Femur (tissue), 1 donor: ENCODE measurements at regions not wholly inside any gene's neighbourhood (a gene's known extent, or its start where the extent isn't known, plus 50 kb on each side); places are given as distances from the start of the nearest gene placed in this dataset.
A peak's percentile ranks its signal among the peaks of the same experiment; 100 is the strongest.
"Not testable (repeated sequence)": the region's sequence is repeated elsewhere in the genome, so short reads cannot be mapped to it uniquely, and the experiment has no call there.

Experiments used
- DNase-seq: peaks from one replicate; pipeline ENCODE4 v3.0.0-alpha.2; 2017

DNA sequence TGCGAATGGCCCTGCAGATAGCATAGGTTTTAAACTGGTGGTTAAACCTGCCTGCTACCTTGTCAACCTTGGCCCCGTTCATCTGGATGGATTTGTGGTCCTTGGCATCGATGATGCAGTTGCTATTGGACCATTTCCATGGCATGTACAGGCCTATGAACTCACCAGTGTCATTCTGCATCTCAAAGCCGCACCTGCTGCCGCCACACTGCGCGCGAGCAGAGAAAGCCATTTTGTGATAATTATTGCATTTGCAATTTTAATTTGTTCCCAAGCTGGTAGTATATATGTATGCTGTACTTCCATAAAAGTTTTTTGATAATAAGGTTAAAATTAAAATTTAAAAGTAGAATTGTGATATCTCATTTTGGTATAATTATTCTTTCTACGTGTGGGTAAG, 94.8 kb upstream of the UXS1 start:
- DNase-seq = no peak

DNA sequence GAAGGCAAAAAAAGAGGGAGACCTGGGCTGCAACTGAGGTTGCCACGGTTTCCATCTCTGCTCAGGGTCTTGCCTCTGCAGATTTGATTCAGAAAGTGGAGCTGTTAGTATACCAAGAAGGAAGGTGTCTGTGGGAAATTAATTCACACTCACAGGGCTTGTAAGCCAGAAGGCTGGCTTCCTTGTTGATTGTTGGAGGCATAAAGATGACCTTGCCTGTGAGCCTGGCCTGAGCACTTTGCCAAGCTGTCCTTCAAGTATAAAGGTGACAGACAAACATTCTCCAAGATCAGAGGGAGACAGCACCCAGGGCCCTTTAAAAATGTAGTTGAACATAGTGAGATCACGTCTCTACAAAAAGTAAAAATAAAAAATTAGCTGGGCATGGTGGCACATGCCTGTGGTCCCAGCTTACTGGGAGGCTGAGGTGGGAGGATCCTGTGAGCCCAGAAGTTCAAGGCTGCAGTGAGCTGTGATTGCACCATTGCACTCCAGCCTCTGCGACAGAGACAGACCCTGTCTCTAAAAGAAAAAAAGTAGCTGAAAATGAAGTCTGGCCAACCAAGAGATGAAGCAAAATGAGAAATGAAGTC, 91.2 kb upstream of the UXS1 start:
- no peak for DNase-seq

DNA sequence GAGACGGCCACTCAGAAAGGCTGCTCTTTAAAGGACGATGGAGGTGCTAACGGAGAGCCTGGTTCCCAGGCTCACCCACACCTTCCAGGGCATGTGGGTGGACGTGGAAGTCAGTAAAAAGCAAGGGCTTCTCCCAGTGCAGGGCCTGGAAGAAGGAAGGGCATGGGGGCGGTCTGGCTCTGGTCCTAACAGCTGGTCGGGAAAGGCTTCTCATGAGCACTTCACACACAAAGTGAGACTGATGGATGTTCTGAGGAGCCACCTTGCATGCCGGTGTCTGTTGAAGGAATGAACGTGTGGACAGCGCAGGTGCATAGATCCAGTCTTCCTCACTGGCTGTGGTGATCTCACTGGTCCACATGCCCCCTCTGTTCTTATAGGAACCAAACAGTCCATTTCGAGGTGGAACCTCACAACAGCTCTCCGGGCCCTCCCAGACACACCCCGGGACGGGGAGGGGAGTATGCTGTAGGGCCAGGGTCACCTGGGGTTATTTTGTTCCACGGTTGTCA, 90.6 kb upstream of the UXS1 start:
- DNase-seq = no peak

DNA sequence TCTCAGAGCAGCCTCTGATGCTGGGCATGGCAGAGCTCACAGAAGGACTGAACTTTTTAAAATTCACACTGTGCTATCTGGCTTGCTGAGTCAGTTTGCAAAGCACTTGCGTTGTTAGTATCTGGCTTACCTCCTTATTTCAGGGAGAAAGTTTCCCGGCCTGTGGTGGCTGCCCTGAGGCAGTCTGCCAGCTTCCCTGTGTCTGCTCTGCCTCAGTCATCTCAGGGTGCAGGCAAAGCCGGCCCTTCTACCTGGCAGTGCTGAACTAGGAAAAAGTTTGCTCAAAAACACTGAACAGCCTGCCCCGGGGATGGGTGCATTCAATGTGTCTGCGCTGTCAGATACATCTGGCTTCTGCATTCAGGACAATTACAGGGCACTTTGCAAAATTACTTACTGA, 90.2 kb upstream of the UXS1 start:
- DNase-seq = no peak

DNA sequence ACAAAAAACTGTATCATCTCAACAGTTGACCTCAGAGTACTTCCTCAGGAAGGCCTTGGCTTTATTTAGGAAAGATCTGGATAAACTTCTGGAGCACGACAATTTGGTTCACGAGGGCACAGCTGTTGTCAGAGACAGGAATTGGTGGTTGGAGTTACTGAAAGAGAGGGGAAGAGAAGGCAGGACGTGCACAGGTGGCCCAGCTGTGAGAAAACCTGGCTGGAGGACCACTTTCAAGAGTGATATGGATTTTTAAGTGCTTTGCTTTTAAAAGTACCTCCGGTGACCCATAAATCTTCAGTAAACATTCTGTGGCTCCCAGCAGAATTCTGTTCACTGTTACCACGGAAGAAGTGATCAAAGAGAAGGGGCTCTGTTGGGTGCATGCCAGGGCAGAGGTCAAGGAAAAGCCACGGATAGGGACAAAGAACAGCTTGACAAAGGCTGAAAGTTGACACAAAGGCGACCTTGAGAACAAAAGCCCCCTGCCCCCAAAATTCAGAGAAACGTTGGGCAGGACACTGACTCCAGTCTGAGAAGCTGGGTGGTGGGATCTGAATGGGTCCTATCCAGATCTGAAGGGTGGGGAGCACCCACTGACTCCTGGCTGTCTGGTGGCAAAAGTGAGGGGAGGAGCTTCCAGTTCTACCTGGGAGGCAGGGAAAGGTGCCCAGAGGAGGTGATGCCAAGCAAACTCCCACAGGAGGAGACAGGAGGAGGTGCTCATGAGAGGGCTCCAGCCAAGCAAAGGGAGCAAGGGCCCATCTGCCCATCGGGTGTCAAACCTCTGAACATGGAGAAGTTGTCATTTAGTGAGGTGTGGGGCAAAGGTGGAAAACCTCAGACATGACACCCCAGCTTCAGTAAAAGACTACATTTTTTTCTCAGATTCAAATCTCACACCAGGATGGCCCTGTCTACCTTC, 89.4 kb upstream of the UXS1 start:
- not testable (repeated sequence) for DNase-seq

DNA sequence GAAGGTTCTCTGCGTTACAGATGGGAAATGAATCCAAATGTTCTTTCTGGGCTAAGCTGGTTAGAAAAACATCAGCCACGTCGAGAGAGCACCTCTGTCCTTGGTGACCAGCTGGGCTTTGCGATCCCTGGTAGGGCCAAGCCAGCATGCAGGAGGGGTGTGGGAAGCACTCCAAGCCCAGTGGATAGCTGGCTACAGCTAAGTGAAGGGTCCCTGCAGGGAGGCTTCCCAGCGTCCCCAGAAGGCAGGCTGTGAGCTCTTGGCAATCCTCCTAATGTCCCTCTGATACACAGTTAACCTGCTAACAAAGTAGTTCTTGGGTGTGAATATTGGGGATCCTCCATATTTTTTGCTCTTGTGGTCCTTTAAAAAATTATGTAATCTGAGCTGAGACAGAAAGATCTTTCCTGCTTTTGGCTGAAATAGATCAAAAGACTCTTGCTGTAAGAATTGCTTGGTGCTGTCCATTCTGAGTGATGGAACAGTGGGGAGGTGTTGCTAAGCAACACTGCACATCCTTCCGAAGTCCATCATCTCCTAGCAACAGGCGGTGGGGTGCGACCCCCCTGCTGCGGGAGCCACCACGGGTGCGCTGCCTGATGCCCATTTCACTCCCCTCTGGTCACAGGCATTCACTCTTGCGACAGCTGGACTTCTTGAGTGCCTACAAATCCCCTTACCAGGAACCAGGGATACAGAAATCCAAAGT, 88.5 kb upstream of the UXS1 start:
- no peak for DNase-seq

DNA sequence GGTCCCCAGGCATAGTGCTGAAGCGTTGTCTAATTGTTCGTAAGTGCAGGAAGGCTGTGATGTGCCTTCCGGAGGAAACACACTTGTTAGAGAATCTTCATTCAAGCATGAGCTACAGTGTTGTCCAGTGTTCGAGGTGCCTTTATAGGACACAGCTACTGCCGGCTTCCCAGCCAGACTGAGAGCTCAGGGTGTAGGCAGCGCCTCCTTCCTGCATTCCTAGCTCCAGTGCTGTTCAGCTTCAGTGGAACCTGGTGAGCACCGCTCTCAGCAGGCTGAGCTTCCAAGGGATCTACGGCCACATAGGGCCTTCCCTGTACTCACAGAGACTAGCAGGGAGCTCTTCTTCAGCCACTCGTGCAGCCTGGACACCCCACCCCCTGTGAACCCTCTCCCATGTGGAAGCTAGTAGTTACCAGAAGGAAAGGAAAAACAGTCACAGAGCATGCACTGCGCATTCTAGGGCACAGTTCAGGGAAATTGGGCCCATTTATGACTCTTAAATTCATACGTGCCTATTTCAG, 87.9 kb upstream of the UXS1 start:
- DNase-seq = not testable (repeated sequence)

DNA sequence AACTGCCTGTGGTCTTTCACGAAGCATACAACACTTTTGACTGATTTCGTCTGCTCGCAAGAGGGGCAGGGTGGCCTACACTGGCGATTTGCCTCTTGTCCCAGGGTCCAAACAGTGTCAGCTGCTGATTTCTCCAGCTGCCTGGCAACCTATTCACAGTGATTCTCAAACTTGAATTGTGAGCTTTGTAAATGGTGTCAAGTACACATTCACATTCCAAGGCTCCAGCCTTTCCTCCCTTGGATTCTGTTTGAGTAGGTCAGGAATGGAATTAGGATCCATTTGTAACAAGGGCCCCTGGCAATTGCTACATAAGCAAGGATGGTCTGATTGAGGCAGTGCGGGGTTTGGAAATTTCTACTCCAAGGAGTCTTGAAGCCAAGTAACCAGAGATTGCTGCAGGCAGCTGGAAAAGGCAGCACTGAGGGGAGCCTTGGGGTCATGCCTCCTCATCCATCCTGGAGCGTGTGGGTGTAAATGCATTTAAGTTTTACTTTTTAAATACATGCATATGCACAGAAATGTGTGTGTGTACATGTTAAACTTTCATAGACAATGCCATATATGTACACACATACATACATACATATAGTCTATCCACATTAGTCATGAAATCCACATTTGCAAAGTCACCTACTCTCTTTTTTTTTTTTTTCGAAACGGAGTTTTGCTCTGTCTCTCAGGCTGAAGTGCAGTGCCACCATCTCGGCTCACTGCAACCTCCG, 86.8 kb upstream of the UXS1 start:
- DNase-seq = no peak

DNA sequence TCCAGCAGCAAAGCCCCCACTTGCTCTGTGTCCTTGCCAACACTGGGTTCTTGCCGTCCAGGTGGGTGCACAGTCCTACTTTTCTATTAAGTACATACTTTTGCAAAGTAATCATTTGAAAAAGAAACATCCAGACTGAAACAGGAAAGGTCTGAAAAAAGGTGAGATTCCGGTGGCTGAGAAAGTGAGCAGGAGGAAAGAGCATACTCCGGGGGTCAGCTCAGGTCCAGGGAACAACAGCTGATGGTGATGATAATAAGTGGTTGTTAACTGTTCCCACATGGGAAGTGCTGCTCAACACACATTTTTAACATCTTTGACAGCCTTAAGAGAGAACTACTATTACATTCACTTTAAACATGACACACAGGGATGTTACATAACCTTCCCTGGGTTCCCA, 86.1 kb upstream of the UXS1 start:
- DNase-seq = no peak

DNA sequence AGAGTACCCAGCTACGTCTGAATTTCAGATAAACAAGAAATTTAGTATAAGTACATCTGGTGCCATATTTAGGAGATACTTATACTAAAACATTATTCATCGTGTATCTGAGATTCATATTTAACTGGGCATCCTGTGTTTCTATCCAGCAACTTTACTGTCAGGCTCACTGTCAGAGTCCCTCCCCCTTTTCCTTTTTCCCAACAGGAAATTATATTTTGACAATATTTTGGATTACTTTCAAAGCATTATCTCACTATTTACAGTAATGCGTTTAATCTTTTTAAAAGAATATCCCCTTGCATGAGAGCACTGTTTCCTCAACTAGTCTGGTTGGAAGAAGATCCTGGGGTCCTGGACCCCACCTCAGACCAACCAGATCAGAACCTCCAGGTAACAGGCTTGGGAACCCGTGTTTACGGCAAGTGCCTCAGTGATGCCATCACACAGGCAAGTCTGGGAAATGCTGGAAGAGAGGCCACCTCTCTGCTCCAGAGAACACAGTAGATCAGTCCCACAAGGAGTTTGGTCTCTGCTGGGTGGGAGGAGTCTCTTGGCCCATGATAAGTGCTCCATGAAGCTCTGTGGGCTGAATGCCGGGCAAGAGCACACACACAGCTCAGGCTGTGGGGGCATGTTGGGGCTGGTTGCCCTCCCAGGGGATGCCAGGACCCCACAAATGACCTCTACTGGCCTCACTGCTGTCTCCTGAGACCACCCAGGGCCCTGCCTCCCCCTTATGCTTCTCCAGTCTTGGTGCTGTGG, 84.2 kb upstream of the UXS1 start:
- DNase-seq = no peak

DNA sequence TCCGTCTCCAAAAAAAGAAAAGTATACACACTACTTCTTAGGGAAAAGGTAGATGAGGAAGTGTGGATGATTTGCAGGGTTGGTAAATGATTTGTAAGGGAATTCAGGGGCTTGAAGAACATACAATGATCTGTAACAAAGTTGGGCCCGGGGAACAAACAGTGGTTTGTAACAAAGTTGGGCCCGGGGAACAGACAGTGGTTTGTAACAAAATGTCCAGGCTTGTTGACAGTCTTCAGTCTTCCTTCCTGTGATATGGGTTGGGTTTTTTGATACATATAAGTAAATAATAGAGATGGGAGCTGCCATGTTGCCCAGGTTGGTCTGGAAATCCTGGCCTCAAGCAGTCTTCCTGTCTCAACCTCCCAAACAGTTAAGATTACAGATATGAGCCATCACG, 83.3 kb upstream of the UXS1 start:
- DNase-seq = no peak

DNA sequence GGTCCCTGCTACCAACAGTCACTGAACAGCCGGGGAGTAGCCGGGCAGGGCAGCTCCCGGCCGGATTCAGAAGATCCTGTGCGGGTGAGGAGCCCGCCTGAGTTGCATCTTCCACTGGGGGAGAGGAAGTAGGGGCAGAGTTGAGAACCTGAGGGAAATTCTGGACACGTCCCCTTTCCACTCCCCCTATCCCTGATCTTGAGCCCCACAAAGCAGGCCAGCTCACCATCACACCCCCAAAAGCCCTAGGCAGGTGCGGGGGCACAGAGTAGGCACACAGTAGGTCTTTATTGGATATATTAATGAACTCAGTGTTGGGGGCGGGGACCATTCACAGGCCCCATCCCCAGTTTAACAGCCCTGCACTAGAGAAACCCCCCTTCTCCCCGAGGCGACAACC, 81.9 kb upstream of the UXS1 start:
- no peak for DNase-seq

DNA sequence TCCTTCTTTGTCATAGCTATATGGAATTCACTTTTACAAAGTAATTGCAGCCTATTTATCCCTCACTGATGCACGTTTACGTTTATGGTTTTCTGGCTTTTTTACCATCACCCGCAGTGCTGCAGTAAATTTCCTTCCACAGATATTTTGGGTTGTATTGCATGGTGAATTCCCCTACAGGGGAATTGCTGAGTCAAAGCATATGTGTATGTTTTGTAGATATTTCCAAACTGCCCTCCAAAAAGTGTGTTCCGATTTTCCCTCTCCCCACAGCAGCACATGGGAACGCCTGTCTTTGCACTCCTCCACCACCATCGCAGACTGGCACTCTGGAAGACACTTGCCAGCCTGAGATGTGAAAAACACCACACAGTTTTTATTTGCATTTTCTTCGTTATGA, 80.6 kb upstream of the UXS1 start:
- no peak for DNase-seq

DNA sequence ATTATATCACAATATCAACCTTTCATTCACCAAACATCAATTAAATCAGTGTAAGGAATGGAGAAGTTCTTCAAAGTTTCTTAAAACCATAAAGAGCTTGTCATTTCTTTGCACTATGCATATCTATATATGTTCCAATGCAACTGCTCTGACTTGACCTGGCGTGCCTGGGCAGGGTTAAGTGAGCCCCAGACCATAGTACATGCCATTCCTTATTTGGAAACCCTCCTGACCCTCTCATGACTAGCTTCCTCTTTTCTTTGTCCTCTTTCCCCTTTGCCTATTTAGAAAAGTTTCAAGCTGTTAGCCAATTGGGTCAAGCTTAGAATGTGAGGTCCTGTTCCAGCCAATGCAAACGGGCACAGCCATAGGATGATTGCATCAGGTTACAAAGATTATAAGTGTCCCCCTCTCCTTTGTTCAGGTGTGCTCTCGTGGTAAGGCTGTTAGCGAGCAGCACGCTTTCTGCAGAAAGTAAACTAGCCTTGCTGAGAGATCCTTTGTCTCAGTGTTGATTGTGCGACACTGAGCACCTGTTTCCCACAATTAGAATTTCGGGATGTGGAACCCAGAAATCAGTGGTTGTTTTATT, 78.2 kb upstream of the UXS1 start:
- DNase-seq = no peak

DNA sequence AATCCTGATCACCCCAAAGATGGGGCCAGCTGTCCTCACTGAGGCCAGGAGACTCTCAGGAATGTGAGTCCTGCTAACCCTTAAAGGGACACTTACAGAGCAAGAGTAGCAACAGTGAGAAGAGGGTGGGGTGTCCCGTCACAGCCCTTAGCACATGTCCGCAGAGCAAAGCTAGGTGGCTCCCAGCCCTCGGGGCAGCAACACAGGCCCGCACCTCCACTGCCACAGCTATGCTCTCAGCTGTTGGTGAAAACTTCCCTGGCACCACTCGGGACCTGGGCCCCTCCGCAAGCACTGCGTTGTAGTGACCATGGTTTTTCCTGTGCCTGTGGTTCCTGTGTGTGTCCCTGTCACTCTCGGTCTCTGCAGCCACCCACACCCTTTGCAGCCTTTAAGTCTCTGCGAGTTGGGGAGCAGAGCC, 76.4 kb upstream of the UXS1 start:
- no peak for DNase-seq

DNA sequence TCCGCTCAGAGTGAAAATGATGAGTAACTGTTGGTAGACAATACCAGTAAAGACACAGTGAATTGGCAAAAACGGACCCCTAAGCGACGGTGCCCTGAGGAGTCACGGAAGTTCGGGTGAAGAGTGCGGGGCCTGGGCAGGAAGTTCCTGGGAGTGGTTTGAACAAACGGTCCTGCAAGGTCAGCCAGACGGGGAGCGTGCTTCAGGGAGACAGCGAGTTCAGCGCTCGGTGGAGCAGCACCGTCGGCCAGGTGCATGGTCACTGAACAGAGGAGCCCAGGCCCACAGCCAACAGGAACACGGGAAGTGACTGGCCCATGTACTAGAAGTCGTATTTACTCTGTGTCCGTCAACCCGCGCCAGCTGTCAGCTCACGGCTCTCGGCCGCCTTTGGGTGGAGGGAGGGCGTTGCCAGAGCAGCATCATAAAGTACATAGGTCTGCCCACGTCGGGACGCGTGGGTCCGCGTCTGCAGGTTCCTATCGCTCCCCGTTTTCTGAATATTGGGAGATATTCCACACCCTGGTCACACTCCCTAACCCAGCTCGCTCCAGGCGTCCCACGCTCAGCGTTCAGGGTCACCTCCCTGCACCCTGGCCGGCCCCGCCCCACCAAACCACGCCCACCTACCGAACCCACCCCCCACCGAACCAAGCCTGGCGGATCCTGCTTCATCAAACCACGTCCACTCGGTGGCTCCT, 75.6 kb upstream of the UXS1 start:
- DNase-seq = peak; percentile 45

DNA sequence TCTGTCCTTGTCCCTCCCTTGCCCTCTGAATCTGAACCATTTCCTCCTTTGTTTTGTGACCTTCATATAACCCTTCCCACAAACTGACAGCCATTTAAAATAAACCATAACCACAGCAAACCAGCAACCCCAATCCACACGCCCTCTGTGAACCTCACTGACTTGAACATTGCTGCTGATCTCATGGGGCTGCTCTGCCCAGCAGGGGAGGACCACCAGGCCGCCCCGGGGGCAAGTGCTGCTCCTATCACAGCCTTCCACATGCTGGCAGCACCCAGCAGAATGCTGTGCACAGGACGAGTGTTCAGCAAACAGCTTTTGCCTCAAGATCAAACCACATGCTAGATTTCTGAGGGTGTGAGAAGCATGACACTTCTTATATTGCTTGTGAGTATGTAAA, 73.9 kb upstream of the UXS1 start:
- no peak for DNase-seq

DNA sequence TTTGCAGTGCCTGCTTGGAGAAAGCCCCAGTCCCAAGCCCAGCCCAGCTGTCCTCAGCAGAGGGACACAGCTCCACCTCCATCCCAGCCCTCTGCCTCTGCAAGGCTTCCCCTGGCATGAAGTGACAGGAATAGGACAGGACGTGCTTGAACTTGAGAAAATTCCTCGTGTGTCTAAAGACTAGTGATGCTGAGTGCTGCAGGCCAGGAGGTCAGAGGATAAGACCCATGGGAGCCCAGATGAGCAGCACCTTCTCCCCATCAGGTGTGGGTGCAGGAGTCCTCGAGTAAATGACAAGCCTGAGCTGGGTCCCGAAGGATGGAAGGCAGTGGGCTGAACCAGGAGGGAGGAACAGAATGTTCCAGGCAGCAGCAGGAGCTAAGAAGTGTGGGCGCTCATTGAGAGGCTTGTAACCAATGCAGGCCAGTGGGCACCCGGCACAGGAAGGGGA, 67.8 kb upstream of the UXS1 start:
- no peak for DNase-seq

DNA sequence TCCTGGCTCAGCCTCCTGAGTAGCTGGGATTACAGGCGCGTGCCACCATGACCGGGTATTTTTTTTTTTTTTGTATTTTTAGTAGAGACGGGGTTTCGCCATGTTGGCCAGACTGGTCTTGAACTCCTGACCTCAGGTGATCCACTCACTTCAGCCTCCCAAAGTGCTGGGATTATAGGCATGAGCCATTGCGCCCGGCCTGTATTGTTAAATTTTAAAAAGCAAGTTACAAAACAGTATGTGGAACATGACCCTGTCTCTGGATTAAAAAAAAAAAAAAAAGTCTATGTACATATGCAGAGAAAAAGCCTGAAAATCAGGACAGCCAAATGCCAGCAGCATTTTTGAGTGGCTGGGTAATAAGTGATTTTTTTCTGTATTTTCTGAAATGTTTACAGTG, 64.8 kb upstream of the UXS1 start:
- DNase-seq = not testable (repeated sequence)

DNA sequence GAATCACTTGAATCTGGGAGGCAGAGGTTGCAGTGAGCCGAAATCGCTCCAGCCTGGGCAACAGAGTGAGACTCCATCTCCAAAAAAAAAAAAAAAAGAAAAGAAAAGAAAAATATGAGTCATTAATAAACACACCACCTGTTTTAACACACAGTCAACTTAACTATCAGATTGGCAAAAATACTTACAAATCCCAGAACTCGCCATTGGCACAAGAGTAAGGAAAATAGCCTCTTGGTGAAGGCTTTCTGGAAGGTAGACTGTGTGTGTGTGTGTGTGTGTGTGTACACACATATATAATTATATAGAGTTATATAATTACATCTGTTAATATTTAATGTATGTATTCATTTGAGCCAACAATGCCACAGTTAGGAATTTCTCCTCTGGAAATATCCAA, 63.7 kb upstream of the UXS1 start:
- no peak for DNase-seq

DNA sequence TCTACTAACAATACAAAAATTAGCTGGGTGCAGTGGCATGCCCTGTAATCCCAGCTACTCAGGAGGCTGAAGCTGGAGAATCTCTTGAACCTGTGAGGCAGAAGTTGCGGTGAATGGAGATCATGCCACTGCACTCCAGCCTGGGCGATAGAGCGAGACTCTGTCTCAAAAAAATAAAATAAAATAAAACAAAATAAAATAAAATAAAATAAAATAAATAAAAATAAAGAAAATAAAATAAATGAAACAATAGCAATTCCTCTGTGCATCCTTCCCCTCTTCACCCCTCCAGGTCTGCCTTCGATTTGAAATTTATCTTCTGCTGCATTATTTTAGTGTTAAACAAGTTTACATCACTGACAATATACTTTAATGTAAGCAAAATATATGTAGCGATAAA, 63.0 kb upstream of the UXS1 start:
- no peak for DNase-seq
